Natural killer cell treated with Interleukin-12 subunit alpha and Interleukin-12 subunit beta and Interleukin-15 and Interleukin-18, amount 100 ng/mL, for 72 hours (primary cell): ENCODE measurements at regions not wholly inside any gene's neighbourhood (a gene's known extent, or its start where the extent isn't known, plus 50 kb on each side); places are given as distances from the start of the nearest gene placed in this dataset.
A peak's percentile ranks its signal among the peaks of the same experiment; 100 is the strongest.

Experiments
- ATAC-seq, 2 donors: fragments of 150-1000 bp; cut with Tn5 transposase in 1 of 2; sonication (Bioruptor Pico), chemical (Tn5 transposase) in 1 of 2; 2 replicates each; pipeline ENCODE4 v1.10.0; 2021
- DNase-seq: peaks from one replicate; pipeline ENCODE4 v3.0.0; 2022; ENCODE audit warnings: low spot score
- H3K27ac Mint-ChIP-seq, 2 donors: 1 replicate in 1 of 2; 2 replicates in 1 of 2; pipeline ENCODE4 v1.8.0; 2022; ENCODE audit warnings: mixed read lengths in 2 of 2, mild to moderate bottlenecking in 1 of 2, moderate library complexity in 1 of 2
- H3K27me3 Mint-ChIP-seq, 2 donors: 1 replicate in 1 of 2; 2 replicates in 1 of 2; pipeline ENCODE4 v1.8.0; 2022; ENCODE audit warnings: mixed read lengths in 2 of 2
- H3K36me3 Mint-ChIP-seq: one replicate; pipeline ENCODE4 v1.8.0; 2022; ENCODE audit warnings: mixed read lengths
- H3K4me1 Mint-ChIP-seq, 2 donors: 1 replicate in 1 of 2; 2 replicates in 1 of 2; pipeline ENCODE4 v1.8.0; 2022; ENCODE audit warnings: low read depth in 2 of 2, mixed read lengths in 2 of 2, mild to moderate bottlenecking in 1 of 2
- H3K4me3 Mint-ChIP-seq: one replicate; pipeline ENCODE4 v1.8.0; 2022; ENCODE audit warnings: mixed read lengths
- H3K9me3 Mint-ChIP-seq: 2 replicates; pipeline ENCODE4 v1.8.0; 2022; ENCODE audit warnings: mixed read lengths

GRCh38 chr4:180850318-180850940, 1392.8 kb upstream of the TENM3 start:
- DNase-seq (no peak), ATAC-seq (no peak)
- Mint-ChIP-seq H3K27ac (no peak overlapping the region), H3K36me3 (no peaks in the 10 kb centered on the region), H3K4me3 (no peak overlapping the region), H3K9me3 (no peaks in the 10 kb centered on the region), H3K27me3 (no peaks in the 10 kb centered on the region), H3K4me1 (no peaks in the 10 kb centered on the region)

GRCh38 chr4:180852738-180853137, 1390.5 kb upstream of the TENM3 start:
- Mint-ChIP-seq H3K4me3 (no peak overlapping the region), H3K27me3 (no peaks in the 10 kb centered on the region), H3K4me1 (no peaks in the 10 kb centered on the region), H3K36me3 (no peaks in the 10 kb centered on the region), H3K27ac (no peak overlapping the region), H3K9me3 (peaks cover 4% of the 10 kb centered on the region)
- ATAC-seq, result no peak
- DNase-seq, result no peak

- Mint-ChIP-seq H3K9me3 (peaks cover 14% of the 10 kb centered on the region), H3K36me3 (peaks cover 5% of the 10 kb centered on the region), H3K27ac (no peak overlapping the region), H3K4me3 (no peak overlapping the region), H3K4me1 (no peaks in the 10 kb centered on the region), H3K27me3 (no peaks in the 10 kb centered on the region)
- DNase-seq (no peak), ATAC-seq (no peak)
These were observed 1388.0 kb upstream of the TENM3 start for GRCh38 chr4:180855184-180855583.

GRCh38 chr4:180860089-180860720, 1383.0 kb upstream of the TENM3 start:
- H3K9me3 Mint-ChIP-seq, result peaks cover 31% of the 10 kb centered on the region
- H3K4me3 Mint-ChIP-seq, result no peak overlapping the region
- no peak for DNase-seq
- H3K4me1 Mint-ChIP-seq, result no peaks in the 10 kb centered on the region
- no peaks in the 10 kb centered on the region for H3K27me3 Mint-ChIP-seq
- peaks cover 5% of the 10 kb centered on the region for H3K36me3 Mint-ChIP-seq
- ATAC-seq, result no peak
- no peak overlapping the region for H3K27ac Mint-ChIP-seq

GRCh38 chr4:180861651-180862050, 1381.6 kb upstream of the TENM3 start:
- H3K4me1 Mint-ChIP-seq, result no peaks in the 10 kb centered on the region
- no peak for DNase-seq
- peaks cover 5% of the 10 kb centered on the region for H3K36me3 Mint-ChIP-seq
- H3K9me3 Mint-ChIP-seq, result peaks cover 31% of the 10 kb centered on the region
- no peak for ATAC-seq
- H3K27me3 Mint-ChIP-seq, result no peaks in the 10 kb centered on the region
- no peak overlapping the region for H3K4me3 Mint-ChIP-seq
- no peak overlapping the region for H3K27ac Mint-ChIP-seq

GRCh38 chr4:180866933-180867643, 1376.1 kb upstream of the TENM3 start:
- Mint-ChIP-seq H3K36me3 (no peaks in the 10 kb centered on the region), H3K9me3 (peaks cover 18% of the 10 kb centered on the region), H3K4me1 (no peaks in the 10 kb centered on the region), H3K27me3 (no peaks in the 10 kb centered on the region), H3K27ac (no peak overlapping the region), H3K4me3 (no peak overlapping the region)
- ATAC-seq (peak; percentile 32 to 41), DNase-seq (no peak)

GRCh38 chr4:180870623-180871022, 1372.6 kb upstream of the TENM3 start:
- ATAC-seq (no peak), DNase-seq (no peak)
- Mint-ChIP-seq H3K27me3 (no peaks in the 10 kb centered on the region), H3K27ac (no peak overlapping the region), H3K4me3 (no peak overlapping the region), H3K4me1 (no peaks in the 10 kb centered on the region), H3K36me3 (peaks cover 4% of the 10 kb centered on the region), H3K9me3 (peaks cover 30% of the 10 kb centered on the region)

- Mint-ChIP-seq H3K27ac (no peak overlapping the region), H3K27me3 (no peaks in the 10 kb centered on the region), H3K9me3 (peaks cover 10% of the 10 kb centered on the region), H3K36me3 (peaks cover 13% of the 10 kb centered on the region), H3K4me1 (no peaks in the 10 kb centered on the region), H3K4me3 (no peak overlapping the region)
- no peak for ATAC-seq
- no peak for DNase-seq
These were observed 1344.9 kb upstream of the TENM3 start for GRCh38 chr4:180898305-180898704.

- Mint-ChIP-seq H3K9me3 (peaks cover 15% of the 10 kb centered on the region), H3K36me3 (peaks cover 13% of the 10 kb centered on the region), H3K27ac (no peak overlapping the region), H3K4me3 (no peak overlapping the region), H3K4me1 (no peaks in the 10 kb centered on the region), H3K27me3 (no peaks in the 10 kb centered on the region)
- no peak for ATAC-seq
- no peak for DNase-seq
These were observed 1342.4 kb upstream of the TENM3 start for GRCh38 chr4:180900781-180901180.

- Mint-ChIP-seq H3K27ac (no peak overlapping the region), H3K36me3 (no peaks in the 10 kb centered on the region), H3K27me3 (no peaks in the 10 kb centered on the region), H3K4me3 (no peak overlapping the region), H3K4me1 (no peaks in the 10 kb centered on the region), H3K9me3 (peaks cover 16% of the 10 kb centered on the region)
- no peak for ATAC-seq
- no peak for DNase-seq
These were observed 1333.9 kb upstream of the TENM3 start for GRCh38 chr4:180909279-180909678.

GRCh38 chr4:180913750-180914149, 1329.5 kb upstream of the TENM3 start:
- no peak for ATAC-seq
- no peak for DNase-seq

GRCh38 chr4:180923486-180923885, 1319.7 kb upstream of the TENM3 start:
- Mint-ChIP-seq H3K4me1 (no peaks in the 10 kb centered on the region), H3K9me3 (peaks cover 3% of the 10 kb centered on the region), H3K36me3 (no peaks in the 10 kb centered on the region), H3K4me3 (no peak overlapping the region), H3K27ac (no peak overlapping the region), H3K27me3 (no peaks in the 10 kb centered on the region)
- ATAC-seq (no peak), DNase-seq (no peak)

More at GRCh38 chr4:180913750-180914149, 1329.5 kb upstream of the TENM3 start:
- Mint-ChIP-seq H3K9me3 (peaks cover 10% of the 10 kb centered on the region), H3K4me1 (no peaks in the 10 kb centered on the region), H3K27me3 (no peaks in the 10 kb centered on the region), H3K36me3 (no peaks in the 10 kb centered on the region), H3K27ac (no peak overlapping the region), H3K4me3 (no peak overlapping the region)

GRCh38 chr4:180925805-180926204, 1317.4 kb upstream of the TENM3 start:
- ATAC-seq, result no peak
- no peaks in the 10 kb centered on the region for H3K27me3 Mint-ChIP-seq
- H3K4me1 Mint-ChIP-seq, result no peaks in the 10 kb centered on the region
- no peak overlapping the region for H3K27ac Mint-ChIP-seq
- no peak for DNase-seq
- no peak overlapping the region for H3K4me3 Mint-ChIP-seq
- H3K9me3 Mint-ChIP-seq, result peaks cover 3% of the 10 kb centered on the region
- no peaks in the 10 kb centered on the region for H3K36me3 Mint-ChIP-seq

- Mint-ChIP-seq H3K36me3 (no peaks in the 10 kb centered on the region), H3K4me3 (no peak overlapping the region), H3K4me1 (no peaks in the 10 kb centered on the region), H3K27ac (no peak overlapping the region), H3K27me3 (no peaks in the 10 kb centered on the region), H3K9me3 (no peaks in the 10 kb centered on the region)
- DNase-seq, result no peak
- ATAC-seq, result no peak
These were observed 1316.9 kb upstream of the TENM3 start for GRCh38 chr4:180926277-180926676.
